Fibroblast of skin of back (primary cell): ENCODE measurements at regions not wholly inside any gene's neighbourhood (a gene's known extent, or its start where the extent isn't known, plus 50 kb on each side); places are given as distances from the start of the nearest gene placed in this dataset.

Experiments
- DNase-seq: peaks from one replicate; pipeline ENCODE4 v3.0.0-alpha.2; 2013

DNA sequence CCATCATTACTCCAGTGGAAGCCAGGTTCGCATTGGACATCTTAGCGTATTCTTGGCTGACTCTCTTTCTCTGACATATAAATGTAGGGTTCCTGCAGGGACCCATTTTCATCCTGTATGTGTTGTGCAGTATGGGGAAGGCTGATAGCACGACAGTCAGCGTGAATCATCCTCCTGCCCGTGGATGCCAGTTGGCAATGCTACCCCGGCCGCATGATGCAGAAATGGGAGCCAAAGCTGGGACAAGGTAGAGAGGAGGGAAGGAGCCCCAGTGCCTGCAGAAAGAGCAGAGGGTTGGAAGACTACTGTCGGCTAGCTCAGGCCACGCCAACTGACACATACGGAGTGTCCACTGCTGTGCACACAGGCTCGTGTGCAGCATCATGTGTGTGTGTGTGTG, 251.6 kb downstream of the SKAP2 start:
- no peak for DNase-seq

DNA sequence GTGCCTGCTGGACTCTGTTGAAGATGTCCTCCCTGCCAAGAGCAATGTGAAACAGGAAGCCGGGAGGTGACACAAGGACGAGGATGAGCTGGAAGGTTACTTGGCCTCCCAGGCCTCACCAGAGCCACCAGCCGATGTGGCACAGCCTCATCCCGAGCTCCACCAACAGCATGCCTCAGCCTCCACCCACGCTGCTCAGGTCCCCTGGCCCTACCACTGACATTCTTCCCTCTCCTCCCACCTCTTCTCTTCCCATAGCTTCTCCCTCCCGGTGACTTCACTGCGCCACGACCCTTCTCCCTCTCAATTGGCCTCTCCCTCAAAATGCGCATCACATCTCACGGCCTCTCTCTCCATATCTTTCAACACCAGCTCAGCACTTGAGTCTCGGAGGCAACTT, 249.9 kb downstream of the SKAP2 start:
- DNase-seq = no peak

DNA sequence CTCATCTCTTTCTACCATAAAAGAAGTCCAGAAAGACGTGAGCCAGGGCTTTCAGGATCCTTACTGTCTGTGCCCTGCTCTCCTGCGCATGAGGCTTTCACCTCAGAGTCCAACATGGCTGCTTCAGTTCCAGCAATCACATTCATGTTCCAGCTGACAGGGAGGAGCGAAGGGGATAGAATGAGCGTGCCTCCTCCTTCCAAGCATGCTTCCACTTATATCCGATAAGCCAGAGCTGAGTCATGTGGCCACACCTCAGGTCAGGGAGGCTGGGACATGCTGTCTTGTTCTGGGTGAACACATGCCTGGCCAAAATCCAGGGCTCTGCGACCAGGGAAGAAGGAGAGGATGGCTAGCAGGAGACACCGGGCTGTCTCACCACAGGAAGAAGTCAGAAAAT, 248.2 kb downstream of the SKAP2 start:
- DNase-seq = no peak

DNA sequence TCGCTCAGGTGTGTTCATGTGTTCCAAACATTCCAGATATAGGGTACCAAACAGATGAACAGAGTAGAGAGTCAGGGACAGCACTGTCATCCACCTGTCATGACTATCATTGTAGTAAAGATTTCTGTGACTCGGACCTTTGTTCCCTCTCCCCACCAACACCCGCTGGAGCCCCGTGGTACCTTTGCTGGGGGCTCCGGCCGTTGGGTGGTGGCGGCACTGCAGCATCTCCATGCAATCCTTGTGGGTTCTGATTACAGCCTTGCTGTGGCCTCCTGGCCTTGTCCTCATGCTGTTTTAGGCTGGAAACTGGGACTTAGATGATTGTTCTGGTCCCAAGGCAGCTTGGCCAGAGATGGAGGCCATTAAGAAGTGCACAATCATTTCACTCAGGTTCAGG, 247.3 kb downstream of the SKAP2 start:
- no peak for DNase-seq
